H1 (cell line): ENCODE measurements at regions not wholly inside any gene's neighbourhood (a gene's known extent, or its start where the extent isn't known, plus 50 kb on each side); places are given as distances from the start of the nearest gene placed in this dataset.

Source experiments
- CTCF ChIA-PET: fragments of 300-600 bp; sonication (Branson Sonifier 250); formaldehyde crosslinking; loops from one replicate; lab custom pipeline; 2021; ENCODE audit not compliant: partially characterized antibody; lab: Charles Lee
- POLR2A ChIA-PET: fragments of 300-600 bp; sonication (Branson Sonifier 250); formaldehyde crosslinking; loops from one replicate; lab custom pipeline; 2021; ENCODE audit warnings: inconsistent platforms; ENCODE audit not compliant: partially characterized antibody; lab: Charles Lee
- DNase-seq, 2 experiments: peaks; one replicate each; pipeline versions ENCODE4 v3.0.0 to v3.0.0-alpha.2; 2010 to 2022; ENCODE audit warnings: low spot score in 2 of 2, low read depth in 1 of 2, mixed read lengths in 1 of 2
- FAIRE-seq: peaks from 2 replicates; lab custom pipeline; 2011; peaks lifted over from hg19 to GRCh38; lab: Jason Lieb, UNC
- H2AFZ ChIP-seq: 2 replicates; pipeline ENCODE4 v1.8.1; 2012; ENCODE audit warnings: low read length, inconsistent platforms
- H2AK5ac ChIP-seq: 2 replicates; pipeline ENCODE4 v1.6.1; 2013; ENCODE audit warnings: low read depth, low read length
- H2BK120ac ChIP-seq: replicated peaks from 2 replicates; pipeline ENCODE3; 2013; ENCODE audit warnings: low read depth, low read length, inconsistent platforms
- H2BK12ac ChIP-seq: 2 replicates; pipeline ENCODE4 v1.6.1; 2013; ENCODE audit warnings: low read depth, low read length
- H2BK15ac ChIP-seq: 2 replicates; pipeline ENCODE4 v1.6.1; 2013; ENCODE audit warnings: low read length
- H2BK20ac ChIP-seq: 2 replicates; pipeline ENCODE4 v1.6.1; 2013; ENCODE audit warnings: low read length
- H2BK5ac ChIP-seq: 2 replicates; pipeline ENCODE4 v1.6.1; 2013; ENCODE audit warnings: low read depth, low read length
- H3K14ac ChIP-seq: 2 replicates; pipeline ENCODE4 v1.6.1; 2013; ENCODE audit warnings: inconsistent platforms; ENCODE audit not compliant: insufficient read length
- H3K18ac ChIP-seq: 2 replicates; pipeline ENCODE4 v1.6.1; 2013; ENCODE audit warnings: low read length; ENCODE audit errors: extremely low read depth
- H3K23ac ChIP-seq: 2 replicates; pipeline ENCODE4 v1.6.1; 2013; ENCODE audit warnings: inconsistent platforms; ENCODE audit not compliant: insufficient read length
- H3K23me2 ChIP-seq: 2 replicates; pipeline ENCODE4 v1.6.1; 2013; ENCODE audit warnings: low read depth, low read length
- H3K27ac ChIP-seq: 2 replicates; pipeline ENCODE4 v1.6.1; 2011; ENCODE audit warnings: low read depth, low read length, inconsistent platforms
- H3K27me3 ChIP-seq, 4 experiments: replicated peaks in 1 of 4; 1 replicate in 1 of 4; 2 replicates in 3 of 4; pipeline versions ENCODE4 v1.6.1 to v1.8.1; 2011 to 2013; ENCODE audit warnings: low read length in 3 of 4, mild to moderate bottlenecking in 3 of 4, inconsistent platforms in 2 of 4, mixed read lengths in 2 of 4, moderate library complexity in 1 of 4; ENCODE audit not compliant: control insufficient read depth in 3 of 4, insufficient read depth in 3 of 4; ENCODE audit errors: extremely low read depth in 1 of 4
- H3K36me3 ChIP-seq, 4 experiments: 2 replicates each; pipeline versions ENCODE4 v1.6.1 to v1.8.1; 2011 to 2013; ENCODE audit warnings: mild to moderate bottlenecking in 4 of 4, low read length in 3 of 4, moderate library complexity in 2 of 4, control low read depth in 1 of 4, inconsistent platforms in 1 of 4; ENCODE audit not compliant: insufficient read depth in 4 of 4, control insufficient read depth in 2 of 4
- H3K4ac ChIP-seq: replicated peaks from 2 replicates; pipeline ENCODE3; 2013; ENCODE audit warnings: low read length, low read depth, mixed read lengths, inconsistent platforms; ENCODE audit not compliant: insufficient read length
- H3K4me1 ChIP-seq, 4 experiments: replicated peaks in 1 of 4; 1 replicate in 1 of 4; 2 replicates in 3 of 4; pipeline versions ENCODE4 v1.6.1 to v1.8.1; 2011 to 2013; ENCODE audit warnings: low read length in 3 of 4, inconsistent platforms in 2 of 4, mixed read lengths in 1 of 4; ENCODE audit not compliant: insufficient read depth in 4 of 4, control insufficient read depth in 3 of 4
- H3K4me2 ChIP-seq, 2 experiments: 2 replicates each; pipeline versions ENCODE4 v1.6.1 to v1.8.1; 2011 to 2013; ENCODE audit warnings: low read depth in 2 of 2, low read length in 2 of 2, control low read depth in 1 of 2, inconsistent platforms in 1 of 2, mild to moderate bottlenecking in 1 of 2; ENCODE audit not compliant: insufficient read depth in 1 of 2
- H3K4me3 ChIP-seq, 4 experiments: fragments of 200-600, 300-600 bp in 1 of 4; sonication (generic), shearing (Covaris generic), sonication (Bioruptor Twin) in 1 of 4; 2 replicates each; pipeline versions ENCODE4 v1.5.1 to v1.8.1; 2011 to 2016; ENCODE audit warnings: low read length in 4 of 4, low read depth in 3 of 4, control low read depth in 2 of 4, inconsistent platforms in 2 of 4, mild to moderate bottlenecking in 2 of 4, mixed read lengths in 1 of 4, moderate library complexity in 1 of 4; ENCODE audit not compliant: insufficient read depth in 2 of 4; ENCODE audit errors: extremely low read depth in 1 of 4
- H3K56ac ChIP-seq: replicated peaks from 2 replicates; pipeline ENCODE3; 2013; ENCODE audit warnings: low read depth, mild to moderate bottlenecking, mixed read lengths, low read length, inconsistent platforms; ENCODE audit not compliant: insufficient read length
- H3K79me1 ChIP-seq: 2 replicates; pipeline ENCODE4 v1.6.1; 2013; ENCODE audit warnings: low read depth, low read length, control low read depth
- H3K79me2 ChIP-seq, 2 experiments: 2 replicates each; pipeline versions ENCODE4 v1.6.1 to v1.8.1; 2012 to 2013; ENCODE audit warnings: low read length in 2 of 2, mild to moderate bottlenecking in 2 of 2, inconsistent platforms in 1 of 2; ENCODE audit not compliant: insufficient read depth in 2 of 2, control insufficient read depth in 1 of 2
- H3K9ac ChIP-seq, 4 experiments: replicated peaks in 1 of 4; 1 replicate in 1 of 4; 2 replicates in 3 of 4; pipeline versions ENCODE4 v1.6.1 to v1.8.1; 2011 to 2013; ENCODE audit warnings: low read depth in 3 of 4, low read length in 3 of 4, control low read depth in 2 of 4, mild to moderate bottlenecking in 2 of 4, moderate library complexity in 2 of 4, inconsistent platforms in 1 of 4; ENCODE audit errors: extremely low read depth in 1 of 4
- H3K9me3 ChIP-seq, 2 experiments: 2 replicates each; pipeline versions ENCODE4 v1.6.1 to v1.8.1; 2012 to 2013; ENCODE audit warnings: mild to moderate bottlenecking in 2 of 2, moderate library complexity in 2 of 2, control low read depth in 1 of 2, inconsistent platforms in 1 of 2, low read depth in 1 of 2, low read length in 1 of 2, mixed read lengths in 1 of 2; ENCODE audit not compliant: insufficient read depth in 2 of 2
- H4K20me1 ChIP-seq, 2 experiments: replicated peaks in 1 of 2; 2 replicates each; pipeline versions ENCODE3 to v1.8.1; 2011 to 2013; ENCODE audit warnings: inconsistent platforms in 2 of 2, low read length in 2 of 2, mild to moderate bottlenecking in 1 of 2; ENCODE audit not compliant: insufficient read depth in 2 of 2, control insufficient read depth in 1 of 2
- H4K5ac ChIP-seq: 2 replicates; pipeline ENCODE4 v1.6.1; 2013; ENCODE audit warnings: low read length, low read depth, mixed read lengths, inconsistent platforms; ENCODE audit not compliant: insufficient read length
- H4K8ac ChIP-seq: 2 replicates; pipeline ENCODE4 v1.8.0; 2013; ENCODE audit warnings: mild to moderate bottlenecking, moderate library complexity, low read length, inconsistent platforms; ENCODE audit not compliant: insufficient read depth; ENCODE audit errors: extremely low read depth
- H4K91ac ChIP-seq: replicated peaks from 2 replicates; pipeline ENCODE3; 2013; ENCODE audit warnings: low read length, mixed read lengths, inconsistent platforms; ENCODE audit not compliant: insufficient read length
- ATF2 ChIP-seq: IDR thresholded peaks from 2 replicates; pipeline ENCODE4 v1.6.1; 2012; ENCODE audit warnings: low read length, inconsistent platforms
- BCL11A ChIP-seq, 2 experiments: IDR thresholded peaks; one replicate each; pipeline ENCODE4 v1.6.1; 2011; ENCODE audit warnings: low read depth in 2 of 2, low read length in 2 of 2, mild to moderate bottlenecking in 2 of 2
- CBX5 ChIP-seq: fragments of 300-800, 300-1000 bp; sonication (generic); IDR thresholded peaks from 2 replicates; pipeline ENCODE4 v1.7.1; 2016; ENCODE audit warnings: antibody characterized with exemption, low read length, low read depth
- CREB1 ChIP-seq: IDR thresholded peaks from 2 replicates; pipeline ENCODE4 v1.6.1; 2012; ENCODE audit warnings: inconsistent platforms
- HDAC2 ChIP-seq, 2 experiments: fragments of 300-600 bp in 1 of 2; sonication (generic) in 1 of 2; IDR thresholded peaks; 2 replicates each; pipeline ENCODE4 v1.6.1; 2011 to 2012; ENCODE audit warnings: low read depth in 2 of 2, low read length in 2 of 2, mild to moderate bottlenecking in 2 of 2, moderate library complexity in 2 of 2, borderline replicate concordance in 1 of 2, inconsistent platforms in 1 of 2
- KDM4A ChIP-seq: IDR thresholded peaks from one replicate; pipeline ENCODE4 v1.7.1; 2012; ENCODE audit warnings: low read depth, mild to moderate bottlenecking, moderate library complexity, low read length, inconsistent platforms; ENCODE audit not compliant: severe bottlenecking
- MAFK ChIP-seq: IDR thresholded peaks from 2 replicates; pipeline ENCODE4 v1.6.1; 2012; ENCODE audit warnings: low read depth, mild to moderate bottlenecking, improper control_type of control experiment, low read length
- TCF12 ChIP-seq: IDR thresholded peaks from 2 replicates; pipeline ENCODE4 v1.6.1; 2011; ENCODE audit warnings: low read depth, mild to moderate bottlenecking, low read length
- TEAD4 ChIP-seq: IDR thresholded peaks from 2 replicates; pipeline ENCODE4 v1.6.1; 2012; ENCODE audit warnings: low read depth, low read length, inconsistent platforms, mixed read lengths
- ZNF274 ChIP-seq: IDR thresholded peaks from 2 replicates; pipeline ENCODE4 v1.7.0; 2012; ENCODE audit warnings: low read length, borderline replicate concordance; ENCODE audit errors: extremely low read depth
- WGBS, 2 experiments: shearing (Covaris generic) in 1 of 2; methylation state at CpG; one replicate each; pipeline versions ENCODE4 v1.1.6 to v1.1.7; 2013 to 2015; ENCODE audit warnings: low lambda C conversion rate in 2 of 2, mixed read lengths in 2 of 2, inconsistent platforms in 1 of 2, low coverage in 1 of 2, missing lambda C conversion rate in 1 of 2; ENCODE audit not compliant: insufficient replicate concordance in 2 of 2, insufficient coverage in 1 of 2, insufficient read length in 1 of 2; ENCODE audit errors: extremely low coverage in 1 of 2, missing lambda C conversion rate in 1 of 2; 5-methylcytosine and 5-hydroxymethylcytosine counted together
- TF ChIP-seq, protein P1 (sequence below): IDR thresholded peaks from 2 replicates; pipeline ENCODE4 v1.6.1; 2011; ENCODE audit warnings: low read depth, mild to moderate bottlenecking, low read length; ENCODE audit not compliant: insufficient read depth
- TF ChIP-seq, protein P2 (sequence below): IDR thresholded peaks from 2 replicates; pipeline ENCODE4 v1.6.1; 2012; ENCODE audit warnings: inconsistent platforms

GRCh38 chr1:221087919-221088318 is 208.7 kb downstream of the HLX start:
- Histone ChIP-seq H3K27ac (no peak overlapping the region), H3K4me1 (no peaks in the 10 kb centered on the region), H4K20me1 (no peaks in the 10 kb centered on the region), H3K14ac (no peak overlapping the region), H3K9me3 (no peaks in the 10 kb centered on the region), H2AFZ (no peak overlapping the region), H3K36me3 (no peaks in the 10 kb centered on the region), H3K79me1 (no peaks in the 10 kb centered on the region), H3K18ac (no peak overlapping the region), H2BK20ac (no peak overlapping the region), H2BK12ac (no peak overlapping the region), H2BK120ac (no peak overlapping the region), H2BK15ac (no peak overlapping the region), H4K8ac (no peak overlapping the region), H3K27me3 (no peaks in the 10 kb centered on the region), H3K4ac (no peak overlapping the region), H3K23ac (no peak overlapping the region), H2AK5ac (no peak overlapping the region), H3K56ac (no peak overlapping the region), H3K4me2 (no peak overlapping the region), H2BK5ac (no peak overlapping the region), H3K23me2 (no peaks in the 10 kb centered on the region), H3K9ac (no peak overlapping the region), H3K4me3 (no peak overlapping the region), H4K91ac (no peak overlapping the region), H3K79me2 (no peaks in the 10 kb centered on the region), H4K5ac (no peak overlapping the region)
- WGBS, 2 experiments: 84% methylated on average over 2 of the region's 2 CpGs; no CpG with 5 or more reads in 1 of the 2 experiments
- DNase-seq (no peak), FAIRE-seq (no peak)
- ChIA-PET CTCF (interaction anchor here (0.6 to 1.0 kb wide), 3 partner anchors 77 to 348 kb away, joined by 3 to 4 read pairs (median 3); no protein-coding TSS in a partner anchor), POLR2A (no interaction called here)
- TF ChIP-seq TEAD4 (no peak), MAFK (no peak), KDM4A (no peak), BCL11A (IDR thresholded peaks at IDR 0.05; ENCODE audit: low read depth in 2 of 2, low read length in 2 of 2) (no peak), TCF12 (no peak), ATF2 (no peak), ZNF274 (no peak), HDAC2 (IDR thresholded peaks at IDR 0.05; ENCODE audit: borderline replicate concordance in 1 of 2, low read depth in 2 of 2, low read length in 2 of 2) (no peak), CREB1 (no peak), CBX5 (no peak)
- TF ChIP-seq, protein P1, sequence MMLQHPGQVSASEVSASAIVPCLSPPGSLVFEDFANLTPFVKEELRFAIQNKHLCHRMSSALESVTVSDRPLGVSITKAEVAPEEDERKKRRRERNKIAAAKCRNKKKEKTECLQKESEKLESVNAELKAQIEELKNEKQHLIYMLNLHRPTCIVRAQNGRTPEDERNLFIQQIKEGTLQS: no peak
- TF ChIP-seq, protein P2, sequence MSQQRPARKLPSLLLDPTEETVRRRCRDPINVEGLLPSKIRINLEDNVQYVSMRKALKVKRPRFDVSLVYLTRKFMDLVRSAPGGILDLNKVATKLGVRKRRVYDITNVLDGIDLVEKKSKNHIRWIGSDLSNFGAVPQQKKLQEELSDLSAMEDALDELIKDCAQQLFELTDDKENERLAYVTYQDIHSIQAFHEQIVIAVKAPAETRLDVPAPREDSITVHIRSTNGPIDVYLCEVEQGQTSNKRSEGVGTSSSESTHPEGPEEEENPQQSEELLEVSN: no peak
